PFSK-1 (cell line): ENCODE measurements at regions not wholly inside any gene's neighbourhood (a gene's known extent, or its start where the extent isn't known, plus 50 kb on each side); places are given as distances from the start of the nearest gene placed in this dataset.

ENCODE experiments used
- FOXP2 ChIP-seq: optimal IDR thresholded peaks from 2 replicates; pipeline ENCODE3; 2011; ENCODE audit warnings: borderline replicate concordance, control low read depth, inconsistent platforms; ENCODE audit not compliant: insufficient read depth; ENCODE audit errors: extremely low read length, extremely low read depth
- POLR2AphosphoS5 ChIP-seq: IDR thresholded peaks from 2 replicates; pipeline ENCODE4 v1.6.1; 2012; ENCODE audit warnings: low read depth, mild to moderate bottlenecking, control low read depth, low read length, moderate library complexity
- REST ChIP-seq, 2 experiments: IDR thresholded peaks; 2 replicates each; pipeline versions ENCODE4 v1.6.1 to v1.8.0; 2011 to 2012; ENCODE audit warnings: low read depth in 2 of 2, low read length in 2 of 2, control low read depth in 1 of 2, inconsistent platforms in 1 of 2, mild to moderate bottlenecking in 1 of 2, moderate library complexity in 1 of 2; ENCODE audit not compliant: insufficient read depth in 1 of 2
- SIN3A ChIP-seq: IDR thresholded peaks from 2 replicates; pipeline ENCODE4 v1.6.1; 2012; ENCODE audit warnings: mild to moderate bottlenecking, low read length, moderate library complexity, borderline replicate concordance; ENCODE audit not compliant: insufficient read depth
- TAF1 ChIP-seq: IDR thresholded peaks from 2 replicates; pipeline ENCODE4 v1.6.1; 2012; ENCODE audit warnings: low read length, control low read depth, borderline replicate concordance; ENCODE audit not compliant: insufficient read depth

DNA sequence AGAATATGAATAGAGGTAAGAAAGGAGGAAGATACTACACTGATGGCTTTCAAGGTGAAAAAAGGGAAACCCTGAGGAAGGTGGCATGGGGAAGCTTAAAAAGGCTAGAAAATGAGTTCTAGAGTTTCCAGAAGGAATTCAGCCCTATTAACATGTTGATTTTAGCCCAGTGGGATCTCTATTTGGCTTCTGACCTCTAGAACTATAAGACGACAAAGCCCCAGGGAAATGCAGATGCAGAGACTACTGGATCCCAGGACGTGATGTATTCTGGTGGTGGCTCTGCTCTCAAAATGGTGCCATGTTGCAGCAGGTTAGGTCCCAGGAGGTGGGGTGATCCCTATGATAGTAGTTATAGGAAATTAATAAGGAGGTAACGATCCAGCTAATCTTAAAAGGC lies 120.4 kb downstream of the TMA16 start:
- TF ChIP-seq TAF1 (no peak), SIN3A (no peak), POLR2AphosphoS5 (no peak), FOXP2 (no peak), REST (IDR thresholded peaks at IDR 0.05; ENCODE audit: insufficient read depth in 1 of 2, low read depth in 2 of 2, low read length in 2 of 2) (no peak)

DNA sequence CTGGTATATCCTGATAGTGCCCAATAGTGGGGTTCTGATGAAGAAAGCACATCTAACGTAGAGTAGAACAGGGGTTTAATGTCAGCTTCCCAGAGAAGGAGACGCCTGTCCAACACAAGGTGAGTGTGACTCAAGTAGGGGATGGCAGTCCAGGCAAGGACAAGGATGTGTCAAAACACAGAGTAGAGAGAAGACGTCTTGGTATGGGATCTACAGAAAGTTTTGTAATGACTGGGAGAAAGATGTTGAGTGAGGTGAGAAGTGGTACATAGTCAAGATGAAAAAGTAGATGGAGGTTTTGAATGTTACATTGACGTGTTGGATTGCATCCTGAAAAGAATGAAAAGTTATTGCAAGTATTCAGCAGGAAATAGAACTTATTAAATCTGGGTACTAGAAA lies 124.4 kb downstream of the TMA16 start:
- TF ChIP-seq TAF1 (no peak), POLR2AphosphoS5 (no peak), SIN3A (no peak), FOXP2 (no peak), REST (IDR thresholded peaks at IDR 0.05; ENCODE audit: insufficient read depth in 1 of 2, low read depth in 2 of 2, low read length in 2 of 2) (no peak)

DNA sequence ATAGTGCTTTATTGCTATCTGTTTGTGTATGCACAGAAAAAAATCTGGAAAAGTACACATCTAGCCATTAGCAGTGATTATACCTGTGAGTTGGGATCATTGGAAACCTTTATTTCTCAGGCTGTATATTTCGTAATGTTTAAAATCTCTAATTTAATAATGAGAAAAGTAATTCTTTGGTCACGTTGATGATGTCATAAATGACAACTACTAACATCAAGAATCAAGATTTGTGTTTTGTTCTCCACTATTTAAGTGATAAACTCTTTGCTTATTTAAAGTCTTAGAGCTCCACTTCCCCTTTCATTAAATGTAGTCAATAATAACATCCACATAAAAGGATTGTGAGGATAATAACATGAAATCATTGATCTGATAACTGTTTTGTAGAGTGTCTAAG lies 126.2 kb downstream of the TMA16 start:
- TF ChIP-seq REST (IDR thresholded peaks at IDR 0.05; ENCODE audit: insufficient read depth in 1 of 2, low read depth in 2 of 2, low read length in 2 of 2) (no peak), TAF1 (no peak), FOXP2 (no peak), POLR2AphosphoS5 (no peak), SIN3A (no peak)

GRCh38 chr4:163621821-163622220 lies 127.3 kb downstream of the TMA16 start:
- TF ChIP-seq SIN3A (no peak), REST (IDR thresholded peaks at IDR 0.05; ENCODE audit: insufficient read depth in 1 of 2, low read depth in 2 of 2, low read length in 2 of 2) (no peak), FOXP2 (no peak), TAF1 (no peak), POLR2AphosphoS5 (no peak)
